Small intestine (tissue), 7 donors: ENCODE measurements at regions not wholly inside any gene's neighbourhood (a gene's known extent, or its start where the extent isn't known, plus 50 kb on each side); places are given as distances from the start of the nearest gene placed in this dataset.

Experiments
- DNase-seq, 2 donors: peaks; one replicate each; pipeline versions ENCODE4 v3.0.0 to v3.0.0-alpha.2; 2013
- FAIRE-seq: peaks from 2 replicates; lab custom pipeline; 2012; peaks lifted over from hg19 to GRCh38; lab: Jason Lieb, UNC
- H3K27ac ChIP-seq, 3 donors: one replicate each; pipeline ENCODE4 v1.5.1; 2013; ENCODE audit warnings: low read length in 2 of 3, mild to moderate bottlenecking in 2 of 3, control low read depth in 1 of 3, inconsistent platforms in 1 of 3, low read depth in 1 of 3, moderate library complexity in 1 of 3
- H3K27me3 ChIP-seq, 3 donors: one replicate each; pipeline ENCODE4 v1.6.1; 2013; ENCODE audit warnings: low read length in 3 of 3, inconsistent platforms in 1 of 3; ENCODE audit not compliant: control insufficient read depth in 3 of 3, insufficient read depth in 3 of 3
- H3K36me3 ChIP-seq, 3 donors: one replicate each; pipeline ENCODE4 v1.6.1; 2013; ENCODE audit warnings: low read length in 3 of 3, inconsistent platforms in 1 of 3, low read depth in 1 of 3, mild to moderate bottlenecking in 1 of 3, moderate library complexity in 1 of 3; ENCODE audit not compliant: control insufficient read depth in 3 of 3, insufficient read depth in 2 of 3
- H3K4me1 ChIP-seq, 3 donors: one replicate each; pipeline ENCODE4 v1.6.1; 2013; ENCODE audit warnings: low read length in 2 of 3, inconsistent platforms in 1 of 3, low read depth in 1 of 3, mild to moderate bottlenecking in 1 of 3, moderate library complexity in 1 of 3; ENCODE audit not compliant: control insufficient read depth in 3 of 3, insufficient read depth in 2 of 3
- H3K4me3 ChIP-seq, 3 donors: one replicate each; pipeline ENCODE4 v1.5.1; 2013; ENCODE audit warnings: low read length in 3 of 3, control low read depth in 1 of 3, inconsistent platforms in 1 of 3, low read depth in 1 of 3, mild to moderate bottlenecking in 1 of 3, moderate library complexity in 1 of 3
- H3K9me3 ChIP-seq, 2 donors: one replicate each; pipeline ENCODE4 v1.6.1; 2013; ENCODE audit warnings: low read depth in 1 of 2, low read length in 1 of 2; ENCODE audit not compliant: control insufficient read depth in 2 of 2, insufficient read depth in 1 of 2
- WGBS, 3 donors: extraction: QIAGEN DNeasy Blood & Tissue Kit; methylation state at CpG; one replicate each; pipeline ENCODE4 v1.1.7; 2013; 5-methylcytosine and 5-hydroxymethylcytosine counted together
- donor health status: healthy with polysubstance abuse.
- donor health status: control.
- donor health status: control.
- donor health status: Bipolar disorder and iron deficiency.
- donor health status: healthy.

DNA sequence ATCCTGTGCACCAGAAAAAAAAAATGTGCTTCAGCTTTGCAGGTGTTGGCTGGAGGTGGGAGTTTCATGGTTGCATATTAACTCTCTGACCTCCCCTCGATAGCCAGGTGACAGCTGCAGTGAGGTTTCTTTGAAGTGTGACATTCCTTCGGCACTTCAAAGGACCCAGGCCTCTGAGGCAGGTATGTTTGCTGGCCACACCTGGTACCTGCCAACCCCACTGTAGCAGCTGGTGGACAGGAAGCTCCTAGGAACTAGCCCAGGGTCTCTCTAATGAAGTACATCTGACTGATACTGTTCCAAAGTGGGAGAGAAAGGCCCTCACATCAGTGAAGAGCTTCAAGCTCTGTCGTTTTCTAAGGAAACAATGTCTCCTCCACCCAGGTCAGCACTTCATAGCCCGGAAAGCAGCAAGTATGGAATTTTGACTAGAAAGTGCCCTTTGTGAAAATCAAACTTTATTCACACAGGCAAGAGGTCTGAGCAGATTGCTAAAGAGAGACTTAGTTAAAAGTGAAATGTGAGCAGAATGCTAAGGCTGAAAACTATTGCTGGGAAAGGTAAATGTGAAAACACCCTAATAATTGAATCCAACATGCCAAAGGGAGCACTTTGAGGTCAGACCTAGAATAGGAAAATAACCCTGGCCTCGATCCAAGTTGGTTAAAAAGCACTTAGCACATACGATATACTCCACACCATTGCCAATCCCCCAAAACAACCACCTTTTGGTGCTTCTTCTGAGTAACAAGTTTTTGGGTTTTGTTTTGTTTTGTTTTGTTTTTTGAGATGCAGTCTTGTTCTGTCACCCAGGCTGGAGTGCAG lies 71.3 kb downstream of the PHLDA1 start:
- peaks cover 0 to 17% (median 10%) of the 10 kb centered on the region in 3 donors for H3K4me1 ChIP-seq
- peak; percentile 63 to 88 for DNase-seq
- peak overlapping the region in 2 of 3 donors; percentile 21 to 54 for H3K27ac ChIP-seq
- FAIRE-seq, result no peak
- no peaks in the 10 kb centered on the region for H3K36me3 ChIP-seq
- 11 to 39% (median 27%) methylated on average over 6 of the region's 6 CpGs for WGBS, 3 donors
- H3K9me3 ChIP-seq, result no peaks in the 10 kb centered on the region
- no peak overlapping the region for H3K4me3 ChIP-seq
- H3K27me3 ChIP-seq, result no peaks in the 10 kb centered on the region

DNA sequence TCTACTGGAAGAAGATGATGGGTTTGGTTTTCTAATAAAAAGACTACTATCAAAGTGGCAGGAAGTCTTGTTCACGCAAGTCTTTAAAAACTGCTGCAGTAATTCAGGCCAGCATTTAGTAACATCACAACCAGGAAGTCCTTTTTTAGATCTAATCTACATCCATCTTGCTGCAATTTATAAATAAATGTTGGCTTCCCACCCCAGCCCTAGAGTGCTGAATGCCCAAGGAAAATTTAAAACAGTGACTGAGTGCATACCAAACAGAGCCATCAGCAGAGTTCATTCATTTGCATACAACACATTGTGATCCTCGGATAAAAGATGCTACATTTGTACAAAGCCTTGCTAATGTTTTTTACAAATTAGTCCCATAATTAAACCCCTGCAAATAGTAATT lies 72.1 kb downstream of the PHLDA1 start:
- no peak overlapping the region for H3K4me3 ChIP-seq
- DNase-seq (no peak), FAIRE-seq (no peak)
- H3K4me1 ChIP-seq, result peaks cover 0 to 24% (median 10%) of the 10 kb centered on the region in 3 donors
- H3K36me3 ChIP-seq, result no peaks in the 10 kb centered on the region
- 25 to 37% (median 30%) methylated on average over 2 of the region's 2 CpGs for WGBS, 3 donors
- no peak overlapping the region for H3K27ac ChIP-seq
- no peaks in the 10 kb centered on the region for H3K9me3 ChIP-seq
- H3K27me3 ChIP-seq, result no peaks in the 10 kb centered on the region

DNA sequence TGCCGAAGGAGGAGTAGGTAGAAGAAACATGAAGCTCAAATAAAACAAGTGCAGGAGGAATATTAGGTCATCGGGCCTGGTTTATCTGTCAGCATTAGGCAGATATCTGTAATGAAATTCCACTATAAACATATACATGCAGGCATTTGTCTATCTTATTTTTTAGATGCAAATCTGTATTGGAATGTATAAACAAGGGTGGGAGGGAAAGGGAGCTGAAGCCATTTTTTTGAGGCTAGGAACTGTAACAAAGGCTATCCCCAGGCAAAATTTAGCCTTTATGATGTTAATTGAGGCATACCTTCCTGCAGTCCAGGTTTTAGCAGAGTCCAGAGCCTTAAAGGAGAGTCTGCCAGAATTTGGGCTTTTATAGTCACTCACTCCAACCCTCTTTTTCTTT lies 72.5 kb downstream of the PHLDA1 start:
- no peaks in the 10 kb centered on the region for H3K27me3 ChIP-seq
- H3K4me1 ChIP-seq, result peaks cover 0 to 26% (median 10%) of the 10 kb centered on the region in 3 donors
- DNase-seq, result no peak
- H3K9me3 ChIP-seq, result no peaks in the 10 kb centered on the region
- 30 to 46% (median 35%) methylated on average over 2 of the region's 2 CpGs for WGBS, 3 donors
- no peak for FAIRE-seq
- H3K27ac ChIP-seq, result no peak overlapping the region
- no peaks in the 10 kb centered on the region for H3K36me3 ChIP-seq
- no peak overlapping the region for H3K4me3 ChIP-seq

DNA sequence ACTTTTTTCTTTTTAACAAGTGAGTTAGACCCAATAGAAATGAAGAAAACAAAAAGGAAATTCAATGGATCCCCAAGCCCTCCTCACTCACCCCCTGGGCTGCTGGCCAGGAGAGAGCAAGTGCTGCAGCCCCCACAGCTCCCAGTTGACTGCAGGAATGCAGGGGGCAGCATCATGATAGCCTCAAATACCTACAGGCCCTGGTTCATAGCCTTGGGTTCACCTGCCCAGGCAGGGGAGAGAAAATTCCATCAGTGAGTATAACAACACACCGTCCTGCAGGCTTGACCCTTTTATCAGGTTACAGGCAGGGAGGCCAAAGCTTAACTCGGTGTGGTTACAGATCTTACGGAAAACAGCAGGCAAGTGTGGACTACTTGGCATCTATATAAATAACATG lies 76.3 kb downstream of the PHLDA1 start:
- Histone ChIP-seq H3K9me3 (no peaks in the 10 kb centered on the region), H3K4me1 (peaks cover 0 to 50% (median 8%) of the 10 kb centered on the region in 3 donors), H3K27ac (peak overlapping the region in 1 of 3 donors; percentile 38), H3K36me3 (no peaks in the 10 kb centered on the region), H3K27me3 (no peaks in the 10 kb centered on the region), H3K4me3 (no peak overlapping the region)
- no peak for DNase-seq
- WGBS, 3 donors, result 89 to 93% (median 90%) methylated on average over 3 of the region's 3 CpGs
- FAIRE-seq, result no peak

DNA sequence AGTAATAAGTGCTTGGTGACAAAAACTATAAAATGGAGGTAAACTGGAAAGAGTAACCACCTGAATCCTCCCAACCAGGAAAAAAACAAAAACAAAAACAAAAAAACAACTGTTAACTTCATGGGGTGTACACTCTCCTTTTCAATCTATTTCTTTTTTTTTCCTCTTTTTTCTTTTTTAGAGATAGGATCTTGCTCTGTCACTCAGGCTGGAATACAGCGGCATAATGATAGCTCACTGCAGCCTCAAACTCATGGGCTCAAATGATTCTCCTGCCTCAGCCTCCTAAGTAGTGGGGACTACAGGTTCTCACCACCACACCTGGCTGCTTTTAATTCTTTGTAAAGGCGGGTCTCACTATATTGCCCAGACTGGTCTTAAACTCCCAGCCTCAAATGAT lies 76.8 kb downstream of the PHLDA1 start:
- WGBS, 3 donors, result 98% methylated on average over 2 of the region's 2 CpGs
- Histone ChIP-seq H3K4me3 (no peak overlapping the region), H3K9me3 (no peaks in the 10 kb centered on the region), H3K36me3 (no peaks in the 10 kb centered on the region), H3K27ac (peak overlapping the region in 1 of 3 donors; percentile 38), H3K27me3 (no peaks in the 10 kb centered on the region), H3K4me1 (peaks cover 0 to 46% (median 6%) of the 10 kb centered on the region in 3 donors)
- FAIRE-seq (no peak), DNase-seq (no peak)

DNA sequence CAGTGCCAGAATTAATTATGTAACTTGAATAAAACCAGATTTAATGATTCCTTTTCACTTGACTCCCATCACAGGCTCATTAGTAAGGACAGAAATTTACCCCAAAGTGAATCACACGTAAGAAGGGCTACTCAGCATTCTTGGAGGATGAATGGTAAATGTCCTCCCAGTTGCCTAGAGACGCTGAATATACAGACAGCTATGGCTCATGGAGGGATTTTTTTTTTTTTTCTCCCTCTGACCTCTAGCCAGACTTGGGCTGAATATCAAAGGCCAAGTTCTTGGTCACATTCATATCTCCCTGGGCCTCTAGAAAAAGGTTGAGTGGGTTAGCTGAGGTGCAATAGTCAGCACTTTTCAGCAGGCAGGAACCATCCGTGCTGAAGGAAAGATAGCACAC lies 77.5 kb downstream of the PHLDA1 start:
- 64 to 66% (median 64%) methylated on average over 3 of the region's 3 CpGs for WGBS, 3 donors
- H3K4me3 ChIP-seq, result no peak overlapping the region
- H3K36me3 ChIP-seq, result no peaks in the 10 kb centered on the region
- peak; percentile 48 to 79 for DNase-seq
- H3K4me1 ChIP-seq, result peaks cover 0 to 39% (median 2%) of the 10 kb centered on the region in 3 donors
- H3K27ac ChIP-seq, result peak overlapping the region in 2 of 3 donors; percentile 59 to 60
- FAIRE-seq, result no peak
- H3K27me3 ChIP-seq, result no peaks in the 10 kb centered on the region
- no peaks in the 10 kb centered on the region for H3K9me3 ChIP-seq

DNA sequence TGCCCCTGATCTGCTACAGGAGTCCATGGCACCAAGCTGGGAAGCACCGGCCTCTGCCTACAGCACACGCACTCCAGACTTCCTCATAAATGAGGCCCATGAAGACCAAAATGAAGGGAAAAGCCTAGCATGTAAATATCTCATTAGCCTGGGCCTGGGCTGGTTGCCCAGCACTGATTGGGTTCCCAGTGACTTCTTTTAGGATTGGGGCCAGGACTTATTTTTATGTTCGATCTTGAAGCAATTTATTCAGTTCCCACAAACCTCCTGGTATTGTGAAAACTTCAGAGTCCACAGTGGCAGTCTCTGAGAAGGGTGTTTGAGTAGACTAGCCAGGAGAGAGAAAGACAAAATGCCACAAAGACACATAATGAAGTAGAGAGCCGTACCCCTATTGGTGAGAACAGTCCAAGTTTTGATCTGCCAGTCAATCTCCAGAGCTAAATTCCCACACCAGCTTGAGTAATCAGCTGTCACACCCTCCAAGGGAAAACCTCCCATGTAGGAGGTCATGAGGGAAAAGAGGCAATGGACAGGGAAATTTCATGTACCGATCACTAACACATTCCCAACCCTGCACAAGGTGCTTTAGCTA lies 78.2 kb downstream of the PHLDA1 start:
- Histone ChIP-seq H3K27ac (peak overlapping the region; percentile 16 to 60 (median 59)), H3K4me3 (no peak overlapping the region), H3K9me3 (no peaks in the 10 kb centered on the region), H3K27me3 (no peaks in the 10 kb centered on the region), H3K4me1 (peaks cover 0 to 39% (median 0%) of the 10 kb centered on the region in 3 donors), H3K36me3 (no peaks in the 10 kb centered on the region)
- 58 to 62% (median 62%) methylated on average over 5 of the region's 5 CpGs for WGBS, 3 donors
- DNase-seq (peak in 1 of 2 donors; percentile 39), FAIRE-seq (no peak)

DNA sequence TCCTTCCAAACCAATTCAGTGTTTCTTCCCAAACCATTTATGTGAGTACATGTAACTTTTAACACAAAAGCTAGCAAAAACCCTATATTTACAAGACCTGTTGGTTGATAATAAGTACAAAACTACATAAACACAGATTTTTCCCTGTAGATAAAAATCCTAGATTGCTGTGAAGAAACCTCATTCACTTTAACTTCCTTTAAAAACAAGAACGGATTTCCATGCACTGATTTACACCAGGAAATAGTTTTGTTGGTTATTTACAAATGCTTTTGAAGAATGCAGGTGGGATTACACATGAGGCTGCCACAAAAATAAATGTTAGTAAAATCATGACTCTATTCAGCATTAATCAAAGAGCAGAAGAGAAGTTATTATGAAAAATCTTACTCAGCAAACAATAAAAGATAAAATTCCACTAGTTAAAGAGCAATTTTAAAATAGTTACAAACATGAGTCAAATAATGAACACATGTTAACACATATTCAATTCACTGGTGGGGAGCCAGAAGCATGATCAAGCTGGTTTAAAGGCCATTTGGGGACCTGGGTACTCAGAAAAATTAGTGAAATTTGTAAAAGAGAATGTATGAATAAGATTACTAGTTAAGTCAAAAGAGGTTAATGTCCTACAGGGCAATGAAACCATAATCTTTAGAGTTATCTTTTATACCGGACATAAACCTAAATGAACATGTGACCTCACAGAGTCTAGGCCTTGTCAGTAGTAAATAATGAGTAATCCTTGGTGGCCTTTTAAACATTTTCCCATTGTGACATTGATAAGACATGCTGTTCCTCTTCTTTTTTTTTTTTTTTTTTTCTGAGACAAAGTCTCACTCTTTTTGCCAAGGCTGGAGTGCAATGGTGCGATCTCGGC lies 79.9 kb downstream of the PHLDA1 start:
- no peaks in the 10 kb centered on the region for H3K27me3 ChIP-seq
- peak overlapping the region in 1 of 3 donors; percentile 21 for H3K27ac ChIP-seq
- FAIRE-seq (no peak), DNase-seq (peak; percentile 79 to 86)
- H3K36me3 ChIP-seq, result no peaks in the 10 kb centered on the region
- 18 to 59% (median 51%) methylated on average over 4 of the region's 4 CpGs for WGBS, 3 donors
- no peak overlapping the region for H3K4me3 ChIP-seq
- H3K4me1 ChIP-seq, result peaks cover 0 to 39% (median 0%) of the 10 kb centered on the region in 3 donors
- no peaks in the 10 kb centered on the region for H3K9me3 ChIP-seq
